ENCODE measurements at regions not wholly inside any gene's neighbourhood (a gene's known extent, or its start where the extent isn't known, plus 50 kb on each side); places are given as distances from the start of the nearest gene placed in this dataset.

DNA sequence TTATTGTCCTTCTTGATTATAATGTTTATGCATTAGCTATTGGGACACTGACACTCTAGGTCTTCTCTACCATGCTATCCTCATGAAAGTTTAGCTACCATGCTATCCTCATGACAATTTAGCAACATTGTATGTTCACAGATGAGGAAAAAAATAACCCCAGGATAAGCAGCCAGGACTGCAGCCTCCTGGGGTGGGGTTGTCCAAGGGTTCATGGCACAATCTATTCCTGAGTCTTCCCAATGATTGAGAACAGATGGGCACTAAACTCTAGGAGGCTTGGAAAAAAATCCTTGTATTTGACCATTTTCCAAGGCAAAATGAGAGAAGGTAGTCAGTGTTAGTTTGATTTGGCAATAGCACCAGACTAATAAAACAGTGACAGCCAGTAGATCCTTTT lies 619.8 kb upstream of the LCORL start:
- TF ChIP-seq REST (IDR thresholded peaks at IDR 0.05; ENCODE audit: insufficient read depth in 1 of 2, low read depth in 2 of 2, low read length in 1 of 2) (no peak), POLR2AphosphoS5 (IDR thresholded peaks at IDR 0.05; ENCODE audit: low read depth, low read length) (no peak), TCF7L2 (IDR thresholded peaks at IDR 0.05; ENCODE audit: low read depth, low read length) (no peak), SIN3A (IDR thresholded peaks at IDR 0.05; ENCODE audit: borderline replicate concordance, insufficient read depth, low read depth, low read length) (no peak)
- TF ChIP-seq, protein P1, sequence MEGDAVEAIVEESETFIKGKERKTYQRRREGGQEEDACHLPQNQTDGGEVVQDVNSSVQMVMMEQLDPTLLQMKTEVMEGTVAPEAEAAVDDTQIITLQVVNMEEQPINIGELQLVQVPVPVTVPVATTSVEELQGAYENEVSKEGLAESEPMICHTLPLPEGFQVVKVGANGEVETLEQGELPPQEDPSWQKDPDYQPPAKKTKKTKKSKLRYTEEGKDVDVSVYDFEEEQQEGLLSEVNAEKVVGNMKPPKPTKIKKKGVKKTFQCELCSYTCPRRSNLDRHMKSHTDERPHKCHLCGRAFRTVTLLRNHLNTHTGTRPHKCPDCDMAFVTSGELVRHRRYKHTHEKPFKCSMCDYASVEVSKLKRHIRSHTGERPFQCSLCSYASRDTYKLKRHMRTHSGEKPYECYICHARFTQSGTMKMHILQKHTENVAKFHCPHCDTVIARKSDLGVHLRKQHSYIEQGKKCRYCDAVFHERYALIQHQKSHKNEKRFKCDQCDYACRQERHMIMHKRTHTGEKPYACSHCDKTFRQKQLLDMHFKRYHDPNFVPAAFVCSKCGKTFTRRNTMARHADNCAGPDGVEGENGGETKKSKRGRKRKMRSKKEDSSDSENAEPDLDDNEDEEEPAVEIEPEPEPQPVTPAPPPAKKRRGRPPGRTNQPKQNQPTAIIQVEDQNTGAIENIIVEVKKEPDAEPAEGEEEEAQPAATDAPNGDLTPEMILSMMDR (IDR thresholded peaks at IDR 0.05) = no peak
- no peak for ATAC-seq
- Histone ChIP-seq H3K4me1 (ENCODE audit: control insufficient read depth, insufficient read depth, low read length) (no peaks in the 10 kb centered on the region), H3K4me3 (ENCODE audit: low read depth in 2 of 2, low read length in 2 of 2) (no peak overlapping the region), H3K9me3 (ENCODE audit: control insufficient read depth, insufficient read depth, low read depth, low read length) (no peaks in the 10 kb centered on the region), H3K27me3 (ENCODE audit: control insufficient read depth, insufficient read depth, low read length) (no peaks in the 10 kb centered on the region), H3K36me3 (ENCODE audit: control insufficient read depth, insufficient read depth, low read length) (no peaks in the 10 kb centered on the region), H3K27ac (ENCODE audit: low read length) (no peak overlapping the region)
- intact Hi-C loops (cut with micrococcal nuclease; ENCODE audit: unreplicated experiment) (no loop called here), in situ Hi-C loops (cut with HindIII; ENCODE audit: low pct_unique_long_range_greater_than_20kb, low sequenced_read_pairs) (no loop called here)
- no TSS peak for BruUV-seq (replicated peaks)
- POLR2A ChIA-PET = no interaction called here
- CTCF ChIA-PET = no interaction called here
- DNase-seq (ENCODE audit: low read depth, low spot score) = no peak

DNA sequence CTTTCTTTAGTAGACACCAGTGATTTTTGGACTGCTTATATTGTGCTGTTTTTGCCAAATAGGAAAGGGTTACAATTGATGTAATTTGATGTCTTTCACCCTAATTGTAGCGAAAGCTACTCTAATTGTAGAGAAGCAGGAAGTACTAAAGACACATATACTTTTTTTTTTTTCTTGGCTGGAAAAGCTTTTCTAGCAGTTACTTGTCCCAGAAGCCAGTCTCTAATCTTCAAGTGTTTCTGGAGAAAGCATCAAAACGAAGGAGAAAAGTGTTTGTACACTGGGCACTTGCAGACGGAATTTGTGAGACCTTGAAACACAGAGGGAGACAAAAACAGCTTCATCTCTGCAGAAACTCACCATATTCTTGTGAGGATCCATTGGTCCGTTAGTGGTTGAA lies 616.5 kb upstream of the LCORL start:
- Histone ChIP-seq H3K4me3 (ENCODE audit: low read depth in 2 of 2, low read length in 2 of 2) (no peak overlapping the region), H3K27me3 (ENCODE audit: control insufficient read depth, insufficient read depth, low read length) (no peaks in the 10 kb centered on the region), H3K4me1 (ENCODE audit: control insufficient read depth, insufficient read depth, low read length) (no peaks in the 10 kb centered on the region), H3K27ac (ENCODE audit: low read length) (no peak overlapping the region), H3K9me3 (ENCODE audit: control insufficient read depth, insufficient read depth, low read depth, low read length) (no peaks in the 10 kb centered on the region), H3K36me3 (ENCODE audit: control insufficient read depth, insufficient read depth, low read length) (no peaks in the 10 kb centered on the region)
- intact Hi-C loops (cut with micrococcal nuclease; ENCODE audit: unreplicated experiment) (no loop called here), in situ Hi-C loops (cut with HindIII; ENCODE audit: low pct_unique_long_range_greater_than_20kb, low sequenced_read_pairs) (no loop called here)
- TF ChIP-seq POLR2AphosphoS5 (IDR thresholded peaks at IDR 0.05; ENCODE audit: low read depth, low read length) = no peak
- no peak for TF ChIP-seq TCF7L2 (IDR thresholded peaks at IDR 0.05; ENCODE audit: low read depth, low read length)
- TF ChIP-seq, protein P1 (IDR thresholded peaks at IDR 0.05) = no peak
- no peak for TF ChIP-seq SIN3A (IDR thresholded peaks at IDR 0.05; ENCODE audit: borderline replicate concordance, insufficient read depth, low read depth, low read length)
- no peak for TF ChIP-seq REST (IDR thresholded peaks at IDR 0.05; ENCODE audit: insufficient read depth in 1 of 2, low read depth in 2 of 2, low read length in 1 of 2)
- ATAC-seq = no peak
- DNase-seq (ENCODE audit: low read depth, low spot score) = no peak
- no TSS peak for BruUV-seq (replicated peaks)
- ChIA-PET POLR2A (no interaction called here), CTCF (no interaction called here)

Data from Panc1 (cell line).